ENCODE measurements at regions not wholly inside any gene's neighbourhood (a gene's known extent, or its start where the extent isn't known, plus 50 kb on each side); places are given as distances from the start of the nearest gene placed in this dataset.

- H3K4me3 ChIP-seq (ENCODE audit: low read length): no peak overlapping the region
- no peak for DNase-seq (ENCODE audit: low read depth, low spot score)
These were observed 197.3 kb upstream of the ANKRD55 start for GRCh38 chr5:56430422-56430821.

GRCh38 chr5:56429110-56429561 is 196.0 kb upstream of the ANKRD55 start:
- no peak for DNase-seq (ENCODE audit: low read depth, low spot score)

GRCh38 chr5:56426693-56427092 is 193.6 kb upstream of the ANKRD55 start:
- DNase-seq (ENCODE audit: low read depth, low spot score): no peak
- no peak overlapping the region for H3K4me3 ChIP-seq (ENCODE audit: low read length)

More at GRCh38 chr5:56429110-56429561, 196.0 kb upstream of the ANKRD55 start:
- no peak overlapping the region for H3K4me3 ChIP-seq (ENCODE audit: low read length)

GRCh38 chr5:56422076-56422762 is 189.1 kb upstream of the ANKRD55 start:
- H3K4me3 ChIP-seq (ENCODE audit: low read length): no peak overlapping the region
- DNase-seq (ENCODE audit: low read depth, low spot score): no peak

- DNase-seq (ENCODE audit: low read depth, low spot score): no peak
- no peak overlapping the region for H3K4me3 ChIP-seq (ENCODE audit: low read length)
These were observed 188.3 kb upstream of the ANKRD55 start for GRCh38 chr5:56421246-56422075.

GRCh38 chr5:56420323-56420722 is 187.2 kb upstream of the ANKRD55 start:
- H3K4me3 ChIP-seq (ENCODE audit: low read length): no peak overlapping the region
- DNase-seq (ENCODE audit: low read depth, low spot score): no peak

- no peak for DNase-seq (ENCODE audit: low read depth, low spot score)
- no peak overlapping the region for H3K4me3 ChIP-seq (ENCODE audit: low read length)
These were observed 186.5 kb upstream of the ANKRD55 start for GRCh38 chr5:56419667-56420066.

- no peak for DNase-seq (ENCODE audit: low read depth, low spot score)
- H3K4me3 ChIP-seq (ENCODE audit: low read length): no peak overlapping the region
These were observed 182.2 kb upstream of the ANKRD55 start for GRCh38 chr5:56415356-56415765.

GRCh38 chr5:56414066-56414465 is 180.9 kb upstream of the ANKRD55 start:
- H3K4me3 ChIP-seq (ENCODE audit: low read length): no peak overlapping the region
- no peak for DNase-seq (ENCODE audit: low read depth, low spot score)

- DNase-seq (ENCODE audit: low read depth, low spot score): no peak
- H3K4me3 ChIP-seq (ENCODE audit: low read length): no peak overlapping the region
These were observed 180.4 kb upstream of the ANKRD55 start for GRCh38 chr5:56413546-56413945.

GRCh38 chr5:56412601-56413379 is 179.7 kb upstream of the ANKRD55 start:
- no peak for DNase-seq (ENCODE audit: low read depth, low spot score)
- H3K4me3 ChIP-seq (ENCODE audit: low read length): no peak overlapping the region

- no peak overlapping the region for H3K4me3 ChIP-seq (ENCODE audit: low read length)
- no peak for DNase-seq (ENCODE audit: low read depth, low spot score)
These were observed 177.6 kb upstream of the ANKRD55 start for GRCh38 chr5:56410696-56411095.

GRCh38 chr5:56409331-56410190 is 176.4 kb upstream of the ANKRD55 start:
- H3K4me3 ChIP-seq (ENCODE audit: low read length): no peak overlapping the region
- DNase-seq (ENCODE audit: low read depth, low spot score): no peak

- DNase-seq (ENCODE audit: low read depth, low spot score): no peak
- no peak overlapping the region for H3K4me3 ChIP-seq (ENCODE audit: low read length)
These were observed 173.7 kb upstream of the ANKRD55 start for GRCh38 chr5:56406838-56407237.

- DNase-seq (ENCODE audit: low read depth, low spot score): no peak
- no peak overlapping the region for H3K4me3 ChIP-seq (ENCODE audit: low read length)
These were observed 173.1 kb upstream of the ANKRD55 start for GRCh38 chr5:56406221-56406620.

- DNase-seq (ENCODE audit: low read depth, low spot score): no peak
These were observed 172.2 kb upstream of the ANKRD55 start for GRCh38 chr5:56405116-56405908.

GRCh38 chr5:56402266-56403220 is 169.4 kb upstream of the ANKRD55 start:
- DNase-seq (ENCODE audit: low read depth, low spot score): no peak
- H3K4me3 ChIP-seq (ENCODE audit: low read length): no peak overlapping the region

More at GRCh38 chr5:56405116-56405908, 172.2 kb upstream of the ANKRD55 start:
- H3K4me3 ChIP-seq (ENCODE audit: low read length): no peak overlapping the region
